GM10248 (cell line): ENCODE measurements at regions not wholly inside any gene's neighbourhood (a gene's known extent, or its start where the extent isn't known, plus 50 kb on each side); places are given as distances from the start of the nearest gene placed in this dataset.
"Not testable (repeated sequence)": the region's sequence is repeated elsewhere in the genome, so short reads cannot be mapped to it uniquely, and the experiment has no call there.

Experiments
- CTCF ChIA-PET: fragments of 300-600 bp; sonication (Branson Sonifier 250); formaldehyde crosslinking; extraction: SDS; loops from one replicate; lab custom pipeline; 2021; ENCODE audit warnings: antibody characterized with exemption; lab: Yijun Ruan, JAX
- POLR2A ChIA-PET: fragments of 350-650 bp; sonication (Branson Sonifier 250); formaldehyde crosslinking; extraction: SDS; loops from one replicate; lab custom pipeline; 2020; ENCODE audit warnings: antibody characterized with exemption; lab: Yijun Ruan, JAX
- DNase-seq: peaks from one replicate; pipeline ENCODE4 v3.0.0; 2012; ENCODE audit errors: extremely low spot score
- CTCF ChIP-seq: IDR thresholded peaks from 2 replicates; pipeline ENCODE4 v1.5.1; 2012; ENCODE audit warnings: mild to moderate bottlenecking, low read depth; ENCODE audit errors: extremely low read depth, missing control alignments, control extremely low read depth

GRCh38 chr4:1551211-1551610 is 132.9 kb downstream of the FAM53A start:
- CTCF ChIA-PET, result no interaction called here
- no peak for TF ChIP-seq CTCF
- POLR2A ChIA-PET, result no interaction called here
- DNase-seq, result no peak

GRCh38 chr4:1550122-1551070 is 133.7 kb downstream of the FAM53A start:
- TF ChIP-seq CTCF, result no peak
- ChIA-PET POLR2A (no interaction called here), CTCF (interaction anchor here (2.4 kb wide), 1 partner anchor 16 kb away, joined by 12 read pairs; no protein-coding TSS in a partner anchor)
- no peak for DNase-seq

GRCh38 chr4:1549638-1550035 is 134.5 kb downstream of the FAM53A start:
- POLR2A ChIA-PET, result no interaction called here
- CTCF ChIA-PET, result interaction anchor here (0.9 to 2.4 kb wide), 6 partner anchors 10 to 26 kb away, joined by 3 to 12 read pairs (median 4); no protein-coding TSS in a partner anchor
- DNase-seq, result no peak
- no peak for TF ChIP-seq CTCF

GRCh38 chr4:1548827-1549637 is 135.1 kb downstream of the FAM53A start:
- peak; percentile 71 for DNase-seq
- TF ChIP-seq CTCF, result peak; percentile 79
- CTCF ChIA-PET, result interaction anchor here (0.9 to 2.4 kb wide), 9 partner anchors 9 to 144 kb away, joined by 3 to 12 read pairs (median 3); no protein-coding TSS in a partner anchor
- POLR2A ChIA-PET, result not testable (repeated sequence)

- TF ChIP-seq CTCF, result no peak
- ChIA-PET POLR2A (no interaction called here), CTCF (interaction anchor here (0.9 to 2.4 kb wide), 8 partner anchors 9 to 145 kb away, joined by 3 to 12 read pairs (median 3); no protein-coding TSS in a partner anchor)
- DNase-seq, result no peak
These were observed 136.0 kb downstream of the FAM53A start for GRCh38 chr4:1547856-1548826.
